Activated T-cell treated with anti-CD3 and anti-CD28 coated beads for 48 hours (primary cell): ENCODE measurements at regions not wholly inside any gene's neighbourhood (a gene's known extent, or its start where the extent isn't known, plus 50 kb on each side); places are given as distances from the start of the nearest gene placed in this dataset.
"Not testable (repeated sequence)": the region's sequence is repeated elsewhere in the genome, so short reads cannot be mapped to it uniquely, and the experiment has no call there.

ENCODE experiments used
- DNase-seq: peaks from one replicate; pipeline ENCODE4 v3.0.0-alpha.2; 2020; ENCODE audit warnings: low read depth

GRCh38 chr12:11539156-11539555, 110.3 kb upstream of the ETV6 start:
- DNase-seq: no peak

- no peak for DNase-seq
These were observed 109.3 kb upstream of the ETV6 start for GRCh38 chr12:11540156-11540555.

GRCh38 chr12:11540615-11541310, 108.7 kb upstream of the ETV6 start:
- no peak for DNase-seq

- no peak for DNase-seq
These were observed 106.9 kb upstream of the ETV6 start for GRCh38 chr12:11542599-11542998.

GRCh38 chr12:11543457-11544158, 105.9 kb upstream of the ETV6 start:
- no peak for DNase-seq

GRCh38 chr12:11545484-11546330, 103.8 kb upstream of the ETV6 start:
- DNase-seq: no peak

GRCh38 chr12:11546582-11547270, 102.7 kb upstream of the ETV6 start:
- not testable (repeated sequence) for DNase-seq

GRCh38 chr12:11547271-11547646, 102.2 kb upstream of the ETV6 start:
- DNase-seq: not testable (repeated sequence)

GRCh38 chr12:11549119-11549518, 100.4 kb upstream of the ETV6 start:
- DNase-seq: no peak

GRCh38 chr12:11553871-11554533, 95.5 kb upstream of the ETV6 start:
- no peak for DNase-seq

GRCh38 chr12:11555195-11555594, 94.3 kb upstream of the ETV6 start:
- no peak for DNase-seq

- no peak for DNase-seq
These were observed 93.5 kb upstream of the ETV6 start for GRCh38 chr12:11555743-11556625.

- no peak for DNase-seq
These were observed 92.8 kb upstream of the ETV6 start for GRCh38 chr12:11556682-11557081.

GRCh38 chr12:11559626-11560340, 89.7 kb upstream of the ETV6 start:
- no peak for DNase-seq

- no peak for DNase-seq
These were observed 88.1 kb upstream of the ETV6 start for GRCh38 chr12:11561411-11561810.

GRCh38 chr12:11563785-11564739, 85.4 kb upstream of the ETV6 start:
- no peak for DNase-seq

- no peak for DNase-seq
These were observed 84.4 kb upstream of the ETV6 start for GRCh38 chr12:11564984-11565651.

- DNase-seq: no peak
These were observed 83.7 kb upstream of the ETV6 start for GRCh38 chr12:11565752-11566151.
